SK-N-SH (cell line): ENCODE measurements at regions not wholly inside any gene's neighbourhood (a gene's known extent, or its start where the extent isn't known, plus 50 kb on each side); places are given as distances from the start of the nearest gene placed in this dataset.

ENCODE experiments used
- CTCF ChIA-PET: fragments of 300-600, 350-600 bp; formaldehyde crosslinking; extraction: SDS; loops from one replicate; lab custom pipeline; 2021; lab: Yijun Ruan, JAX
- POLR2A ChIA-PET: fragments of 350-600 bp; sonication (Branson Sonifier 250); formaldehyde crosslinking; extraction: SDS; loops from one replicate; lab custom pipeline; 2020; ENCODE audit warnings: antibody characterized with exemption, inconsistent platforms; lab: Yijun Ruan, JAX
- DNase-seq: peaks from one replicate; pipeline ENCODE4 v3.0.0; 2012
- H2AFZ ChIP-seq: fragments of 200-600 bp; sonication (generic); 2 replicates; pipeline ENCODE4 v1.8.1; 2016; ENCODE audit warnings: antibody characterized with exemption, mild to moderate bottlenecking, low read depth
- H3F3A ChIP-seq: fragments of 200-600 bp; sonication (generic); replicated peaks from 2 replicates; pipeline ENCODE3; 2016; ENCODE audit warnings: antibody characterized with exemption, mild to moderate bottlenecking; ENCODE audit not compliant: insufficient read depth
- H3K27ac ChIP-seq, 2 experiments: fragments of 200-500 bp in 1 of 2; fragments of 200-600 bp in 1 of 2; sonication (Bioruptor generic) in 1 of 2; sonication (generic), shearing (Covaris generic) in 1 of 2; 2 replicates each; pipeline versions ENCODE4 v1.5.1 to v1.6.1; 2014 to 2016; ENCODE audit warnings: low read depth in 2 of 2, inconsistent platforms in 1 of 2, low read length in 1 of 2, mild to moderate bottlenecking in 1 of 2, mixed read lengths in 1 of 2
- H3K27me3 ChIP-seq: fragments of 200-600 bp; sonication (generic), shearing (Covaris generic); 2 replicates; pipeline ENCODE4 v1.6.1; 2016; ENCODE audit warnings: mixed run types; ENCODE audit not compliant: insufficient read depth
- H3K36me3 ChIP-seq, 2 experiments: fragments of 200-500 bp in 1 of 2; fragments of 200-600 bp in 1 of 2; sonication (Bioruptor generic) in 1 of 2; sonication (generic) in 1 of 2; replicated peaks in 1 of 2; 2 replicates each; pipeline versions ENCODE3 to v1.5.1; 2014 to 2016; ENCODE audit warnings: low read length in 1 of 2, mild to moderate bottlenecking in 1 of 2; ENCODE audit not compliant: insufficient read depth in 2 of 2, control insufficient read depth in 1 of 2
- H3K4me1 ChIP-seq, 2 experiments: fragments of 200-500 bp in 1 of 2; fragments of 200-600 bp in 1 of 2; sonication (Bioruptor generic) in 1 of 2; sonication (generic), shearing (Covaris generic) in 1 of 2; 2 replicates each; pipeline versions ENCODE4 v1.5.1 to v1.6.1; 2014 to 2016; ENCODE audit warnings: low read depth in 1 of 2, low read length in 1 of 2, mixed run types in 1 of 2; ENCODE audit not compliant: insufficient read depth in 2 of 2, control insufficient read depth in 1 of 2
- H3K4me2 ChIP-seq: fragments of 200-600 bp; sonication (generic), shearing (Covaris generic); 2 replicates; pipeline ENCODE4 v1.6.1; 2017; ENCODE audit warnings: mixed run types
- H3K4me3 ChIP-seq, 2 experiments: fragments of 200-500 bp in 1 of 2; fragments of 200-600 bp in 1 of 2; sonication (Bioruptor generic) in 1 of 2; sonication (generic), shearing (Covaris generic) in 1 of 2; 2 replicates each; pipeline versions ENCODE4 v1.5.1 to v1.8.1; 2014 to 2016; ENCODE audit warnings: low read depth in 2 of 2, inconsistent platforms in 1 of 2, low read length in 1 of 2, mild to moderate bottlenecking in 1 of 2, mixed read lengths in 1 of 2, moderate library complexity in 1 of 2
- H3K79me2 ChIP-seq: fragments of 200-600 bp; sonication (generic); 2 replicates; pipeline ENCODE4 v1.8.1; 2017; ENCODE audit warnings: mild to moderate bottlenecking; ENCODE audit not compliant: insufficient read depth
- H3K9ac ChIP-seq: fragments of 200-600 bp; sonication (generic); 2 replicates; pipeline ENCODE4 v1.6.1; 2017; ENCODE audit warnings: mixed run types
- H3K9me2 ChIP-seq: fragments of 200-600 bp; sonication (generic); 2 replicates; pipeline ENCODE4 v1.6.1; 2017; ENCODE audit warnings: mixed run types
- H3K9me3 ChIP-seq: fragments of 200-600 bp; sonication (generic); 2 replicates; pipeline ENCODE4 v1.6.1; 2017; ENCODE audit warnings: mixed run types, mild to moderate bottlenecking, moderate library complexity
- H4K20me1 ChIP-seq: fragments of 200-600 bp; sonication (generic); 2 replicates; pipeline ENCODE4 v1.6.1; 2017; ENCODE audit warnings: mild to moderate bottlenecking, mixed run types; ENCODE audit not compliant: insufficient read depth
- FOSL2 ChIP-seq: IDR thresholded peaks from 2 replicates; pipeline ENCODE4 v1.4.0; 2012; ENCODE audit warnings: low read depth, mild to moderate bottlenecking, moderate library complexity, borderline replicate concordance
- IRF3 ChIP-seq: fragments of 150-350 bp; IDR thresholded peaks from 2 replicates; pipeline ENCODE4 v1.6.1; 2016; ENCODE audit warnings: mild to moderate bottlenecking, low read depth, low read length
- JUND ChIP-seq: IDR thresholded peaks from 2 replicates; pipeline ENCODE4 v1.4.0; 2012
- RCOR1 ChIP-seq: fragments of 150-350 bp; IDR thresholded peaks from 2 replicates; pipeline ENCODE4 v1.6.1; 2017; ENCODE audit warnings: antibody characterized with exemption, low read length
- REST ChIP-seq: IDR thresholded peaks from 2 replicates; pipeline ENCODE4 v1.6.1; 2012; ENCODE audit warnings: mild to moderate bottlenecking, low read depth, low read length, moderate library complexity
- USF1 ChIP-seq: IDR thresholded peaks from 2 replicates; pipeline ENCODE4 v1.4.0; 2012; ENCODE audit warnings: low read depth, borderline replicate concordance
- WGBS: methylation state at CpG from one replicate; pipeline ENCODE4 v1.1.6; 2017; ENCODE audit warnings: low lambda C conversion rate; 5-methylcytosine and 5-hydroxymethylcytosine counted together

GRCh38 chrX:115363372-115363771 is 73.9 kb downstream of the LUZP4 start:
- H3K36me3 ChIP-seq: no peaks in the 10 kb centered on the region
- no peak overlapping the region for H3K4me2 ChIP-seq
- H3K9ac ChIP-seq: no peak overlapping the region
- 45% methylated on average over 2 of the region's 2 CpGs for WGBS
- no peak for TF ChIP-seq USF1
- no peak for TF ChIP-seq FOSL2
- TF ChIP-seq REST: no peak
- TF ChIP-seq, all 33 proteins: peak for 0
- Histone ChIP-seq H2AFZ (no peak overlapping the region), H3K9me2 (no peaks in the 10 kb centered on the region), H3F3A (peaks cover 3% of the 10 kb centered on the region), H3K27ac (no peak overlapping the region), H4K20me1 (no peaks in the 10 kb centered on the region), H3K4me3 (no peak overlapping the region), H3K27me3 (no peaks in the 10 kb centered on the region), H3K79me2 (no peaks in the 10 kb centered on the region), H3K9me3 (no peaks in the 10 kb centered on the region), H3K4me1 (0 out of 4 replicates have a peak, but pooled peaks cover 0 to 9% of the 10 kb centered on the region in 2 experiments)
- no peak for DNase-seq
- CTCF ChIA-PET: interaction anchor here (0.9 kb wide), 1 partner anchor 12 kb away, joined by 3 read pairs; no protein-coding TSS in a partner anchor
- POLR2A ChIA-PET: no interaction called here

- H4K20me1 ChIP-seq: no peaks in the 10 kb centered on the region
- H3K4me2 ChIP-seq: no peak overlapping the region
- WGBS: 70% methylated on average over 2 of the region's 2 CpGs
- H3K4me1 ChIP-seq: 0 out of 4 replicates have a peak, but pooled peaks cover 0 to 9% of the 10 kb centered on the region in 2 experiments
- peaks cover 3% of the 10 kb centered on the region for H3F3A ChIP-seq
- H3K36me3 ChIP-seq: no peaks in the 10 kb centered on the region
- no peak for DNase-seq
- ChIA-PET POLR2A (no interaction called here), CTCF (interaction anchor here (1.0 kb wide), 1 partner anchor 12 kb away, joined by 3 read pairs; no protein-coding TSS in a partner anchor)
- no peak overlapping the region for H2AFZ ChIP-seq
- H3K4me3 ChIP-seq: no peak overlapping the region
- H3K9me3 ChIP-seq: no peaks in the 10 kb centered on the region
- H3K9ac ChIP-seq: no peak overlapping the region
- H3K79me2 ChIP-seq: no peaks in the 10 kb centered on the region
- no peaks in the 10 kb centered on the region for H3K9me2 ChIP-seq
- no peak for TF ChIP-seq IRF3
- TF ChIP-seq JUND: no peak
- TF ChIP-seq USF1: no peak
- no peak for TF ChIP-seq RCOR1
- H3K27me3 ChIP-seq: no peaks in the 10 kb centered on the region
- H3K27ac ChIP-seq: no peak overlapping the region
These were observed 74.4 kb downstream of the LUZP4 start for GRCh38 chrX:115363897-115364296.
